OCI-LY7 (cell line): ENCODE measurements at regions not wholly inside any gene's neighbourhood (a gene's known extent, or its start where the extent isn't known, plus 50 kb on each side); places are given as distances from the start of the nearest gene placed in this dataset.

Experiments used
- BruUV-seq: library from RNA; stranded (reverse); fragments of 400-500 nt; replicated peaks from 2 replicates; lab custom pipeline; 2021; lab: Mats Ljungman, UMichigan
- CTCF ChIA-PET: fragments of 300-600 bp; sonication (Branson Sonifier 250); formaldehyde crosslinking; loops from one replicate; lab custom pipeline; 2022; ENCODE audit warnings: antibody characterized with exemption; ENCODE audit not compliant: unreplicated experiment; lab: Charles Lee
- POLR2A ChIA-PET: fragments of 300-600 bp; sonication (Branson Sonifier 250); formaldehyde crosslinking; loops from one replicate; lab custom pipeline; 2022; ENCODE audit warnings: antibody characterized with exemption; lab: Charles Lee
- DNase-seq: peaks from one replicate; pipeline ENCODE4 v3.0.0-alpha.2; 2015; ENCODE audit warnings: low spot score
- H2AFZ ChIP-seq: fragments of 200-600 bp; sonication (generic), shearing (Covaris generic); 2 replicates; pipeline ENCODE4 v1.6.1; 2014; ENCODE audit warnings: mild to moderate bottlenecking, antibody characterized with exemption, low read length, moderate library complexity
- H3K27ac ChIP-seq: fragments of 200-600 bp; sonication (generic); 2 replicates; pipeline ENCODE4 v1.5.1; 2014; ENCODE audit warnings: mixed run types, low read depth, mild to moderate bottlenecking, moderate library complexity, low read length, inconsistent platforms; ENCODE audit not compliant: poor library complexity, severe bottlenecking
- H3K36me3 ChIP-seq: fragments of 200-600 bp; sonication (generic); 2 replicates; pipeline ENCODE4 v1.6.1; 2014; ENCODE audit warnings: mild to moderate bottlenecking, antibody characterized with exemption, low read length, moderate library complexity, mixed read lengths; ENCODE audit not compliant: insufficient read depth
- H3K4me1 ChIP-seq: fragments of 200-600 bp; sonication (generic); 2 replicates; pipeline ENCODE4 v1.5.1; 2014; ENCODE audit warnings: mild to moderate bottlenecking, low read length; ENCODE audit not compliant: insufficient read depth, poor library complexity, severe bottlenecking
- H3K4me2 ChIP-seq: fragments of 200-600 bp; sonication (generic); 2 replicates; pipeline ENCODE4 v1.6.1; 2014; ENCODE audit warnings: mild to moderate bottlenecking, low read length
- H3K4me3 ChIP-seq: fragments of 200-600 bp; sonication (generic); 2 replicates; pipeline ENCODE4 v1.5.1; 2014; ENCODE audit warnings: mild to moderate bottlenecking, low read depth, low read length; ENCODE audit not compliant: poor library complexity, severe bottlenecking
- H3K79me2 ChIP-seq: fragments of 200-600 bp; sonication (generic); 2 replicates; pipeline ENCODE4 v1.6.1; 2016; ENCODE audit warnings: low read depth, mild to moderate bottlenecking, low read length, moderate library complexity, mixed read lengths; ENCODE audit not compliant: insufficient read depth
- H3K9me2 ChIP-seq: fragments of 200-600 bp; sonication (generic); 2 replicates; pipeline ENCODE4 v1.6.1; 2016; ENCODE audit warnings: mild to moderate bottlenecking, low read length, mixed read lengths; ENCODE audit not compliant: insufficient read depth
- H3K9me3 ChIP-seq: fragments of 200-600 bp; sonication (generic); 2 replicates; pipeline ENCODE4 v1.6.1; 2014; ENCODE audit warnings: mild to moderate bottlenecking, mixed run types, low read length, mixed read lengths
- H4K20me1 ChIP-seq: fragments of 200-600 bp; sonication (generic); 2 replicates; pipeline ENCODE4 v1.6.1; 2014; ENCODE audit warnings: mild to moderate bottlenecking, antibody characterized with exemption, low read length, moderate library complexity, mixed read lengths; ENCODE audit not compliant: insufficient read depth
- EZH2phosphoT487 ChIP-seq: fragments of 200-600 bp; sonication (generic); IDR thresholded peaks from 2 replicates; pipeline ENCODE4 v1.6.1; 2018; ENCODE audit warnings: low read depth, borderline replicate concordance, mild to moderate bottlenecking, mixed run types, antibody characterized with exemption, low read length, moderate library complexity, mixed read lengths
- intact Hi-C: fragments of 100-400 bp; cut with micrococcal nuclease; formaldehyde crosslinking; loops from one replicate; pipeline ENCODE4 v1.10.0; 2022; ENCODE audit not compliant: unreplicated experiment
- TF ChIP-seq, protein P1 (sequence below): fragments of 200-600 bp; sonication (generic); conservative IDR thresholded peaks from 2 replicates; pipeline ENCODE4 v1.5.1; 2014; ENCODE audit warnings: mild to moderate bottlenecking, antibody characterized with exemption, low read length, moderate library complexity, mixed read lengths

DNA sequence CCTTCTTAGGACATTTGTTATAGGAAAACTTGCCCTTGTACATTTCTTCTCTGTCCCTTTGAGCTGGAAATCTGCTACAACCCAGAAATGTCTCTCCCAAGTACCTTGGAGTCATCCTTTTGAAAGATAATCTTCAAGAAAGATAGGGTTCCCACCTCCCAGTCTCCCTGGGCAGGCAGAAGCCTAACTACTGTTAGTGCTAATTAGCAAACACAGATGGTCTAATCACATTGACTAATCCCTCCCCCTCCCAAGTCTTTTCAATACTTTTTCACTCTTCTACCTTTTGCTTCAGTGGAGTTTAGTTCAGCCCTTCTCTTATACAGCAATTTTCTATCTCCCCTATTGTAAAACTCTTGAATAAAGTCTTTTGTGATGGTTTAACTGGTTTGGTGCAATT, 129.8 kb upstream of the PPFIA2 start:
- no peak overlapping the region for H2AFZ ChIP-seq
- H3K9me3 ChIP-seq: no peaks in the 10 kb centered on the region
- H4K20me1 ChIP-seq: no peaks in the 10 kb centered on the region
- no peaks in the 10 kb centered on the region for H3K79me2 ChIP-seq
- H3K27ac ChIP-seq: no peak overlapping the region
- no peak for TF ChIP-seq EZH2phosphoT487
- TF ChIP-seq, protein P1, sequence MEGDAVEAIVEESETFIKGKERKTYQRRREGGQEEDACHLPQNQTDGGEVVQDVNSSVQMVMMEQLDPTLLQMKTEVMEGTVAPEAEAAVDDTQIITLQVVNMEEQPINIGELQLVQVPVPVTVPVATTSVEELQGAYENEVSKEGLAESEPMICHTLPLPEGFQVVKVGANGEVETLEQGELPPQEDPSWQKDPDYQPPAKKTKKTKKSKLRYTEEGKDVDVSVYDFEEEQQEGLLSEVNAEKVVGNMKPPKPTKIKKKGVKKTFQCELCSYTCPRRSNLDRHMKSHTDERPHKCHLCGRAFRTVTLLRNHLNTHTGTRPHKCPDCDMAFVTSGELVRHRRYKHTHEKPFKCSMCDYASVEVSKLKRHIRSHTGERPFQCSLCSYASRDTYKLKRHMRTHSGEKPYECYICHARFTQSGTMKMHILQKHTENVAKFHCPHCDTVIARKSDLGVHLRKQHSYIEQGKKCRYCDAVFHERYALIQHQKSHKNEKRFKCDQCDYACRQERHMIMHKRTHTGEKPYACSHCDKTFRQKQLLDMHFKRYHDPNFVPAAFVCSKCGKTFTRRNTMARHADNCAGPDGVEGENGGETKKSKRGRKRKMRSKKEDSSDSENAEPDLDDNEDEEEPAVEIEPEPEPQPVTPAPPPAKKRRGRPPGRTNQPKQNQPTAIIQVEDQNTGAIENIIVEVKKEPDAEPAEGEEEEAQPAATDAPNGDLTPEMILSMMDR: no peak
- H3K4me1 ChIP-seq: no peaks in the 10 kb centered on the region
- H3K4me2 ChIP-seq: no peak overlapping the region
- intact Hi-C loops: no loop called here
- POLR2A ChIA-PET: no interaction called here
- no peaks in the 10 kb centered on the region for H3K36me3 ChIP-seq
- no peak overlapping the region for H3K4me3 ChIP-seq
- DNase-seq: no peak
- no peaks in the 10 kb centered on the region for H3K9me2 ChIP-seq
- BruUV-seq: no TSS peak
- CTCF ChIA-PET: no interaction called here

DNA sequence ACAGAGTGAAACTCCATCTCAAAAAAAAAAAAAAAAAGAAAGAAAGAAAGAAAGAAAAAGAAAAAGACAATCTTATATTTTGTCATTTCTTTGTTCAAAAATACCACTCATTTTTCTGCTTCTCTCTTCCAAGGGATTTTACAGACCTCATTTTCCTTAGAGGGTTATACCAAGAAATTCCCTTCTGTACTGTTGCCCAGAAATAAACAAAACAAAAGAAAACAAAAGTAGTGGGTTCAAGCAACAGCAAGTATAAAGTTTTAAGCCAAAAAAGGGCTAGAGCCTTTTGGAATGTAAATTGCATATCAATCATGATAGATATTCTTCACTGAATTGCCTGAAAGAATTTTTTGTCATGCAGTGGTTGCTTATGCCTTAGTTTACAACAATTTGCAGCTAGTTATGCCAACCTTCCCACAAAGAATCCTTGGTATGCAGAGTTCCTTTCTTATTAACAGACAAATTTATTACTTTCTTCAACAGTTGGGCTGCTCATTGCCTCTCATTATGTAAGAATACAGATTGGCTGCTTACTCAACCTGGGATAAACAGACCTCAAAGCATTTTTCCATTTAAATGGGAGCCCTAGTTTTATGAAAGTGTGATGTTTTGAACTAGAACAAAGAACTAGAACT, 129.1 kb upstream of the PPFIA2 start:
- no peak overlapping the region for H3K4me3 ChIP-seq
- TF ChIP-seq, protein P1: no peak
- no peak for TF ChIP-seq EZH2phosphoT487
- H3K4me1 ChIP-seq: no peaks in the 10 kb centered on the region
- no peaks in the 10 kb centered on the region for H3K9me3 ChIP-seq
- no peaks in the 10 kb centered on the region for H3K79me2 ChIP-seq
- H3K9me2 ChIP-seq: no peaks in the 10 kb centered on the region
- H2AFZ ChIP-seq: no peak overlapping the region
- ChIA-PET CTCF (no interaction called here), POLR2A (no interaction called here)
- no peak for DNase-seq
- intact Hi-C loops: no loop called here
- H3K36me3 ChIP-seq: no peaks in the 10 kb centered on the region
- no peak overlapping the region for H3K4me2 ChIP-seq
- BruUV-seq: no TSS peak
- H3K27ac ChIP-seq: no peak overlapping the region
- H4K20me1 ChIP-seq: no peaks in the 10 kb centered on the region

DNA sequence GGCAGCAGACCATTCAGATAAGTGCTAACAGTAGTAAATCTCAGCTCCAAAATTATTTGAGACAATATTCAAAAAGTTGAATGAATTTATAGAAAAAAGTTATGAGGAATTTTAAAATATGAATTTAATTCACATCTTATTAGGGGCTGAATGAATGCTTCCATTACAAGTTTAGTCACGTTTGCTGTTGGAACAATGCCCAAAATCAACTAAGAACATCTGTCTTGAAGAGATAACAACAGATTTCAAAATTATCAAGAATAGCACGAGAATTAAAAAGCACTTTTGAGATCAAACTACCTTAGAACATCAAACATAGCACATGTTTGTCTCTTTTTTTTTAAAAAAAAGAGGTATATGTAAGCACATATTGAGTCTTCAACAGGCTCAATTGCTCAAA, 115.4 kb upstream of the PPFIA2 start:
- H3K9me2 ChIP-seq: no peaks in the 10 kb centered on the region
- no peaks in the 10 kb centered on the region for H3K36me3 ChIP-seq
- H3K4me3 ChIP-seq: no peak overlapping the region
- no TSS peak for BruUV-seq
- no peaks in the 10 kb centered on the region for H4K20me1 ChIP-seq
- DNase-seq: no peak
- H3K79me2 ChIP-seq: no peaks in the 10 kb centered on the region
- intact Hi-C loops: no loop called here
- no peak for TF ChIP-seq EZH2phosphoT487
- H3K27ac ChIP-seq: no peak overlapping the region
- CTCF ChIA-PET: no interaction called here
- H3K4me2 ChIP-seq: no peak overlapping the region
- POLR2A ChIA-PET: no interaction called here
- no peak overlapping the region for H2AFZ ChIP-seq
- H3K4me1 ChIP-seq: no peaks in the 10 kb centered on the region
- H3K9me3 ChIP-seq: no peaks in the 10 kb centered on the region
